GM18868 (cell line): ENCODE measurements at regions not wholly inside any gene's neighbourhood (a gene's known extent, or its start where the extent isn't known, plus 50 kb on each side); places are given as distances from the start of the nearest gene placed in this dataset.

Experiments
- ATAC-seq: cut with Tn5 transposase; IDR thresholded peaks from one replicate; pipeline ENCODE4 v1.9.1; 2021; ENCODE audit warnings: mild to moderate bottlenecking, moderate library complexity; ENCODE audit not compliant: unreplicated experiment

DNA sequence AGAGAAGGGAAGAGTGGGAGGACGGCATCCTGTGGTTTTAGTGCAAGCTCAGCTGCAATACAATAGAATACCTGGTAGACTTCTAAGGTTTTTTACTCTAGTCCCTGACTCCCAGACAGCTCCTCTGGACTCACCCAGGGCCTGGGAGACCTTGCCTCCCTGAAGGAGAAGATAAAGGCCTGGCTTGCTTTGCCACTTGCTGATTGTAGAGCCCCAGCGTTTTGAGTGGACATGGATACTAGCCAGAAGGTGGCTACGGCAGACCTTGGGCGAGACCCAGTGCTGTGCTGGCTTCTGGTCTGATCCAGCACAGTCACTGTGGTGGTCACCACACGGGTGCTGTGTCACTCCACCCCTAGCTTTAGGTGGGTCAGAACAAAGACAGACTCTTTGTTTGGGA lies 72.2 kb upstream of the TTC14 start:
- ATAC-seq = no peak

- no peak for ATAC-seq
Observed at GRCh38 chr3:180530276-180530675, 71.7 kb upstream of the TTC14 start.

DNA sequence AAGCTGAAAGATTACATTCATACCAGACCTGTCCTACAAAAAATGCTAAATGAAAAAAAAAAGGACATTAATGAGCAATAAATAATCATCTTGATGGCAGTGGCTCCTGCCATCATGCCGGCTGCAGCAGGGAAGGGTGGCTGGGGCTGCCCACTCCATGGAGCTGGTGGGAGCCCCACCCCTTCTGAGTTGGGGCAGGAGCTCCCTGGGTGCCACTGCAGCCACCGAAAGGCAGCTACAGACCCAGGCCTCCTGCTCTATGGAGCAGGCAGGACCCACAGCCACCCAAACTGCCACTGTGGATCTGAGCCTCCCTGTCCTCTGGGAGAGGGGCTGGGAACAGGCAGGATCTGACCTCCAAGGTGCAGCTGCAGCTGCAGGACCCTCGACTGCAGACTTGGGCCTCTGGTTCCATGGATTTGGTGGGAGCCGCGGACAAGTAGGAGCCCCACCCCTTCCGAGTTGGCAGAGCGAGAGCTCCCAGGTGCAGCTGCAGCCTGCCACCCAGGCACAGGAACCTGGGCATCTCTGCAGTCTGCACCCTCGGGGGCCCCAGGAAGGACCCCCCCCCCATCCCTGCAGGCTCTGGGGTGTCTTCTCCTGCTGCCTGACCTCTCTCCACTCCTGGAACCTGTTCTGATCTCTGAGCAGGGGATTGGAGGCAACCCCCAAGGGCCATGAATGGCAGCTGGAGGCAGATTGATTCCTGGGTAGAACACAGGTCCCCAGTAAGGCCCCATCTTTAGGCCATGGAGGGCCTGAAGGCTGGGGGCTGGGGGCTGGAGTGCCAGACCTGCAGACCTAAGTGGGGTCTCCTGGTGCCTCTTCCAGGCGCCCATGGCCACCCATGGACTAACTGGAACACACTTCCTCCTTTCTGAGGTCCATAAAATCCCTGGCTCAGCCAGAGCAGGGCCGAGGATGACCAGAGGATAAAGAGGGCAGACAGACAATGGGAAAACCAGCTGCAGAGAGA lies 70.4 kb upstream of the TTC14 start:
- ATAC-seq = no peak

GRCh38 chr3:180534828-180535227 lies 67.1 kb upstream of the TTC14 start:
- ATAC-seq = no peak

DNA sequence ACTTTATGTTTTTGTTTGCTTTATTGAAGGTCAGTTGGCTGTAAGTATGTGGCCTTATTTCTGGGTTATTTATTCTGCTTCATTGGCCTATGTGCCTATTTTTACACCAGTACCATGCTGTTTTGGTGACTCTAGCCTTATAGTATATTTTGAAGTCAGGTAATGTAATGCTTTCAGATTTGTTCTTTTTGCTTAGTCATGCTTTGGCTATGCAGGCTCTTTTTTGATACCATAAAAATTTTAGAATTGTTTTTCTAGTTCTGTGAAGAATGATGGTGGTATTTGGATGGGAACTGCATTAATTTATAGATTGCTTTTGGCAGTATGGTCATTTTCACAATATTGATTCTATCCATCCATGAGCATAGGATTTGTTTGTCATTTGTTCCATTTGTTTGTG lies 63.5 kb upstream of the TTC14 start:
- ATAC-seq = no peak

DNA sequence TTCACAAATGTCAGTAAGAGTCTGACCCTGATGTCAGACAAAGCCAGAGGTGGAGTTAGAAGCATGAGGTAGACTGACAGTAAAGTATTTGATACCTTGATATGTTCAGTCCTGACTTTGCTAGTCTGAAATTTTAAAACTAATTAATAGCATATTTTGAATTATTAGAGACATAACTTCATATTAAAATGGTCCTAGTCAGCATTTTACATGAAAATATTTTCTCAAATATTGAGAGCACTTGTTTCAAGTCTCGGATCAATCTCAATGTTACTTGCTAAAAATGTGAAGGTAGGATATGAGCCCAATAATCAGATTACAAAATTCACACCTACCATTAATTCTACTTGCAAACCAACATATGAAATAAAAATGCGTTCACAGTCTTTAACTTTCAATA lies 58.1 kb upstream of the TTC14 start:
- ATAC-seq = no peak

GRCh38 chr3:180546863-180547262 lies 55.1 kb upstream of the TTC14 start:
- peak; percentile 78 for ATAC-seq

DNA sequence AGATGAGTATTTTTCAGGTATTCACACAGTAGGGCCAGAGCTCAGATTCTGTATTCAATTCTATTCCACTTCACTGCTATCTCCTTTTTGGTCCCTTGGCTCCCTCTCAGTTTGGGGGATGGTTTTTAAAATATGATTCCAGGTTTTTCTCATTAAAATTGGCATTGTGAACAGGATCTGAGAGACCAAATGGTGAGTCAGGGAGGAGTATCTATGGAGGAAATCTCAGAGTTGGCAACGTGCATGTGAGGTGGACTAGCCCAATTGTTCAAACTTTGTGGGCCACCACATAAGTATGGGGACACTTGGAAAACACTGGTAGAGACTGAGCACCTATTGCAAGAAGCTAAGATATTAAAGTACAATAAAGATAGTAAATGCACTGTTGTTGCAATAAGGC lies 53.9 kb upstream of the TTC14 start:
- ATAC-seq = no peak
